ENCODE measurements at regions not wholly inside any gene's neighbourhood (a gene's known extent, or its start where the extent isn't known, plus 50 kb on each side); places are given as distances from the start of the nearest gene placed in this dataset.

DNA sequence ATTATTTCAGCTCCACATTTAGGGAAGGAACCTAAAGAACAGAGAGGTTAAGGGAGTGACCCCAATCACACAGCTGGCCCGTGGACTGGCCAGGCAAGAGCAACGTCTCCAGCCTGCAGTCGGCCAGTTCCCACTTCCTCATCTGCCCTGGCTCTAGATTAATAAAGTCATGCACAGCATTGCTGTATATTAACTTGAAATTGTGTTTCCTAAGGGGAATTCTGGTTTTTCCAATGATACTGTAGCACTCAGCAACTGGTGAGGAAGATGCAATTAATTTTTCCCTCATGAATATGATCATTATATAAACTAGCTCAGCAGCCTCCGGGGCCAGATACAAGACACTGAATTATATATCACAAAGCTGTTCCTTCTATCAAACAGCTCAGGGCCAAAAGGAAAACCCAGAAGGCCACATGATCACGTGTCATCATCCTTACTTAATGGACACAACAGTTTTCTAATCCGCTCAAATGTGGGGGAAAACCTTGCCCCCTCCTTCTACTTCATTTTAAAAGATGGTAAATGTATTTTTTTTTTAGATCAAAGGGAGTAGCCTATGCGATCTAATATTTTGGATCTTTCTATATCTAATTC is 295.3 kb upstream of the PRKCQ start:
- no peak for TF ChIP-seq TEAD4 (IDR thresholded peaks at IDR 0.05)
- no peak for TF ChIP-seq CEBPB (IDR thresholded peaks at IDR 0.05)
- TF ChIP-seq YY1 (IDR thresholded peaks at IDR 0.05; ENCODE audit: low read depth), result no peak
- no peak for TF ChIP-seq RAD21 (IDR thresholded peaks at IDR 0.05; ENCODE audit: low read depth)

DNA sequence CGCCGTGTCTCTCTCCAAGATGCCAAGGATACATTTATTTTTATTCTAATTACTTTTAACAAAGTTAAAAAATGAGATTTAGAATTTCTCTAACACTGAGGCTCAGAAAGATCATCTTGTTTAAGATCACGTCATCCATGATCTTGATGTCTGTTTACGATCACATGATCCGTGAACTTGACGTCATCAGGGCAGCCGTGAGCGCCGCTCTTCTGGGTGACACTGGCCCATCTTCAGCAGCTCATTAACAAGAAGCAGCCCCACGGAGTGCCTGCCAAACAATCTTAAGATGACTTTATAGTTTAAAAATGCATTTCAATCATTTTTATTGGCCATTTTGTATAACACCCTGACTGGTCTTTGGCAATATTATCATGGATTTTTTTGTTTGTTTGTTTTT is 291.1 kb upstream of the PRKCQ start:
- TF ChIP-seq FOXM1 (IDR thresholded peaks at IDR 0.05; ENCODE audit: borderline replicate concordance, low read depth) (no peak), EGR1 (IDR thresholded peaks at IDR 0.05) (no peak), TAF1 (IDR thresholded peaks at IDR 0.05; ENCODE audit: low read depth) (no peak)

DNA sequence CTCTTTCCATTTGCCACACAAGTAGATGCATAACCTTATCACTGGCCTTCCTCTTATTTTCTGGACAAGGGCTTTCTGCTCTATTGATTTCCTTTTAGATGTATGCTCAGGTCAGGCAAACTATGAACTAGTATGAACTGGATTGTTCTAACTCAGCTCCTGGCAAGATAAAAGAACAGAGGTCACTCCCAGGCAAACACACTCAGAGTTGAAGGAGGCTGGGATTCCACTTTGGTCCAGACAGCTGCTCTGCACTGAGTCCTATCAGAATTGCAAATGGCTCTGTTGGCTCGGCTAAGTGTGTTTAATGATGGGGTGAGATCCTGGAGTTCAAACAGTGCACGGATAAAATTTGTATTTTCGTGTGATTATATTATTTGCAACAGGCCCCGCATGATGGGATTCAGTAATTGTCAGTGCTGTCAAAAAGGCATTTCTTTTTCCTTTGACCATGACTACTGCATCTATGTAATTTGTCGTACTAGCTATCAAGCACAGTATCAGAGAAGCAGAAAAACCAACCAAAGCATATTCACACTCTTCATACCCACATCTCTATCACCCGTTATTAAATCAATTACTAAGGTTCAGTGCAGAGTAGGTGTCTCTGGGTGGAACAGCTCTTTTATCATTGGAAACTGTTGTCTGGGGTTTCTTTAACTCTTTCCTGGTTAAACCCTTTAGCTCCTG is 288.1 kb upstream of the PRKCQ start:
- TF ChIP-seq ZBTB7A (IDR thresholded peaks at IDR 0.05; ENCODE audit: low read depth) (no peak), FOXM1 (IDR thresholded peaks at IDR 0.05; ENCODE audit: borderline replicate concordance, low read depth) (no peak), TCF12 (IDR thresholded peaks at IDR 0.05; ENCODE audit: low read depth) (no peak), RAD21 (IDR thresholded peaks at IDR 0.05; ENCODE audit: low read depth) (no peak), TEAD4 (IDR thresholded peaks at IDR 0.05) (no peak), TAF1 (IDR thresholded peaks at IDR 0.05; ENCODE audit: low read depth) (no peak)

DNA sequence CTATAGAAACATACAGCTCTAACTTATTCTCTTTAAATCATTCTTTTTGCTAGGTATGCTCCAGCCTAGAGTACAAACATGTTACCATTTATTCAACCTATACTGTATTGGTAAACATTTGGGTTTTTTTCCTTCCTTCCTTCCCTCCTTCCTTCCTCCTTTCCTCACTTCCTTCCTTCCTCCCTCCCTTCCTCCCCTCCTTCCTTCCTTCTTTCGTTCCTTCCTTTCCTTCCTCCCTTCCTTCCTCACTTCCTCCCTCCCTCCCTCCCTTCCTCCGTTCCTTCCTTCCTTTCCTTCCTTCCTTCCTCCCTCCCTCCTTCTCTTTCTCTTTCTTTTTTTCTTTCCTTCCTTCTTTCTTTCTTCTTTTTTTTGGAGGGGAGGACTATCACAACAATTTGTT is 286.7 kb upstream of the PRKCQ start:
- TF ChIP-seq, protein P1, sequence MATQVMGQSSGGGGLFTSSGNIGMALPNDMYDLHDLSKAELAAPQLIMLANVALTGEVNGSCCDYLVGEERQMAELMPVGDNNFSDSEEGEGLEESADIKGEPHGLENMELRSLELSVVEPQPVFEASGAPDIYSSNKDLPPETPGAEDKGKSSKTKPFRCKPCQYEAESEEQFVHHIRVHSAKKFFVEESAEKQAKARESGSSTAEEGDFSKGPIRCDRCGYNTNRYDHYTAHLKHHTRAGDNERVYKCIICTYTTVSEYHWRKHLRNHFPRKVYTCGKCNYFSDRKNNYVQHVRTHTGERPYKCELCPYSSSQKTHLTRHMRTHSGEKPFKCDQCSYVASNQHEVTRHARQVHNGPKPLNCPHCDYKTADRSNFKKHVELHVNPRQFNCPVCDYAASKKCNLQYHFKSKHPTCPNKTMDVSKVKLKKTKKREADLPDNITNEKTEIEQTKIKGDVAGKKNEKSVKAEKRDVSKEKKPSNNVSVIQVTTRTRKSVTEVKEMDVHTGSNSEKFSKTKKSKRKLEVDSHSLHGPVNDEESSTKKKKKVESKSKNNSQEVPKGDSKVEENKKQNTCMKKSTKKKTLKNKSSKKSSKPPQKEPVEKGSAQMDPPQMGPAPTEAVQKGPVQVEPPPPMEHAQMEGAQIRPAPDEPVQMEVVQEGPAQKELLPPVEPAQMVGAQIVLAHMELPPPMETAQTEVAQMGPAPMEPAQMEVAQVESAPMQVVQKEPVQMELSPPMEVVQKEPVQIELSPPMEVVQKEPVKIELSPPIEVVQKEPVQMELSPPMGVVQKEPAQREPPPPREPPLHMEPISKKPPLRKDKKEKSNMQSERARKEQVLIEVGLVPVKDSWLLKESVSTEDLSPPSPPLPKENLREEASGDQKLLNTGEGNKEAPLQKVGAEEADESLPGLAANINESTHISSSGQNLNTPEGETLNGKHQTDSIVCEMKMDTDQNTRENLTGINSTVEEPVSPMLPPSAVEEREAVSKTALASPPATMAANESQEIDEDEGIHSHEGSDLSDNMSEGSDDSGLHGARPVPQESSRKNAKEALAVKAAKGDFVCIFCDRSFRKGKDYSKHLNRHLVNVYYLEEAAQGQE (IDR thresholded peaks at IDR 0.05; ENCODE audit: low read depth), result no peak
- no peak for TF ChIP-seq EP300 (IDR thresholded peaks at IDR 0.05; ENCODE audit: borderline replicate concordance)
- TF ChIP-seq TEAD4 (IDR thresholded peaks at IDR 0.05), result no peak
- TF ChIP-seq CREB1 (IDR thresholded peaks at IDR 0.05; ENCODE audit: low read depth), result no peak
- TF ChIP-seq RAD21 (IDR thresholded peaks at IDR 0.05; ENCODE audit: low read depth), result no peak
- TF ChIP-seq CEBPB (IDR thresholded peaks at IDR 0.05), result no peak
- TF ChIP-seq TAF1 (IDR thresholded peaks at IDR 0.05; ENCODE audit: low read depth), result no peak
- TF ChIP-seq, protein P2, sequence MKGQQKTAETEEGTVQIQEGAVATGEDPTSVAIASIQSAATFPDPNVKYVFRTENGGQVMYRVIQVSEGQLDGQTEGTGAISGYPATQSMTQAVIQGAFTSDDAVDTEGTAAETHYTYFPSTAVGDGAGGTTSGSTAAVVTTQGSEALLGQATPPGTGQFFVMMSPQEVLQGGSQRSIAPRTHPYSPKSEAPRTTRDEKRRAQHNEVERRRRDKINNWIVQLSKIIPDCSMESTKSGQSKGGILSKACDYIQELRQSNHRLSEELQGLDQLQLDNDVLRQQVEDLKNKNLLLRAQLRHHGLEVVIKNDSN (IDR thresholded peaks at IDR 0.05), result no peak
- TF ChIP-seq FOXM1 (IDR thresholded peaks at IDR 0.05; ENCODE audit: borderline replicate concordance, low read depth), result no peak
- no peak for TF ChIP-seq NFIC (IDR thresholded peaks at IDR 0.05)
- TF ChIP-seq YY1 (IDR thresholded peaks at IDR 0.05; ENCODE audit: low read depth), result no peak
- TF ChIP-seq EGR1 (IDR thresholded peaks at IDR 0.05), result no peak
- TF ChIP-seq, protein P3, sequence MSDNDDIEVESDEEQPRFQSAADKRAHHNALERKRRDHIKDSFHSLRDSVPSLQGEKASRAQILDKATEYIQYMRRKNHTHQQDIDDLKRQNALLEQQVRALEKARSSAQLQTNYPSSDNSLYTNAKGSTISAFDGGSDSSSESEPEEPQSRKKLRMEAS (IDR thresholded peaks at IDR 0.05), result no peak
- no peak for TF ChIP-seq ZBTB7A (IDR thresholded peaks at IDR 0.05; ENCODE audit: low read depth)
- no peak for TF ChIP-seq TCF12 (IDR thresholded peaks at IDR 0.05; ENCODE audit: low read depth)

DNA sequence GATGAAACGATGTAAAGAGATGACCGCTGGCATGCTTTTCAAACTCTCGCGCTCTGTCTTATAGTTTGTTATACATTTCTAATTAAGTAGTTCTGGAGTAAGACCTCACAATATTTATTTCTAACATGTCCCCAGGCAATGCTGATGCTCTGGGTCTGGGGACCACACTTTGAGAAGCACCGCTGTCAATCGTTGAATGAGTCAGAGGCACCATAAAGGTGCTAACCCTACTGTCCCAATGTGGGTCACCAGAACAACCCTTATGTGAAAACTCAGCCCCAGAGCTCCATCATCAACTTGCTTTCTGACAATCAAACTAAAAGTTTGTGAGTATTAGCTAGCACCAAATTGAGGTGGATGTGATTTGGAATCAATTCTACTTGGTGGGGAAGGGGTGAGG is 284.1 kb upstream of the PRKCQ start:
- no peak for TF ChIP-seq CREB1 (IDR thresholded peaks at IDR 0.05; ENCODE audit: low read depth)
- TF ChIP-seq, protein P2 (IDR thresholded peaks at IDR 0.05), result no peak

DNA sequence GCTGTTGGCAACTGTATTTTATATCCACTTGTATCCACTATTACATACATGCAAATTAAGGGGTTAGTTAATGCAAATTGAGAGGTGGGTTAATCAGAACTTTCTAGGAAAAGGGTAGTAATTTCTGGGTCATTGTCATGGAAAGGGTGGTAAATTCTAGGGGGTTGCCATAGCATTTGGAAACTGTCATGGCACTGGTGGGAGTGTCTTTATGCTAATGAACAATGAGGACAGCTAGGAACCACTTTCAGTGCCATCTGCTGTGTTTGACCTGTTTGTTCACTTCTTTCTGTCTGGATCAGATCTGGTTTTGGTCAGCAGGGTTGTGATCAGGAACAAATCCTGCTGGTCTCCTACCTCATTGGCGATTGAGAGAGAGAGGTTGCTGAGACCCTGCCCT is 283.3 kb upstream of the PRKCQ start:
- no peak for TF ChIP-seq CREB1 (IDR thresholded peaks at IDR 0.05; ENCODE audit: low read depth)
- TF ChIP-seq, protein P2 (IDR thresholded peaks at IDR 0.05), result no peak
- no peak for TF ChIP-seq EGR1 (IDR thresholded peaks at IDR 0.05)
- TF ChIP-seq TCF12 (IDR thresholded peaks at IDR 0.05; ENCODE audit: low read depth), result no peak
- TF ChIP-seq TEAD4 (IDR thresholded peaks at IDR 0.05), result no peak
- TF ChIP-seq, protein P1 (IDR thresholded peaks at IDR 0.05; ENCODE audit: low read depth), result no peak
- TF ChIP-seq NFIC (IDR thresholded peaks at IDR 0.05), result no peak

All from Ishikawa (cell line).